ENCODE measurements at regions not wholly inside any gene's neighbourhood (a gene's known extent, or its start where the extent isn't known, plus 50 kb on each side); places are given as distances from the start of the nearest gene placed in this dataset.

GRCh38 chr4:18942874-18943273 is 921.3 kb upstream of the LCORL start:
- Mint-ChIP-seq H3K36me3 (no peaks in the 10 kb centered on the region), H3K9me3 (peaks cover 2 to 4% (median 3%) of the 10 kb centered on the region in 3 donors), H3K27ac (no peak overlapping the region), H3K27me3 (no peaks in the 10 kb centered on the region), H3K4me1 (no peaks in the 10 kb centered on the region), H3K4me3 (no peak overlapping the region)

DNA sequence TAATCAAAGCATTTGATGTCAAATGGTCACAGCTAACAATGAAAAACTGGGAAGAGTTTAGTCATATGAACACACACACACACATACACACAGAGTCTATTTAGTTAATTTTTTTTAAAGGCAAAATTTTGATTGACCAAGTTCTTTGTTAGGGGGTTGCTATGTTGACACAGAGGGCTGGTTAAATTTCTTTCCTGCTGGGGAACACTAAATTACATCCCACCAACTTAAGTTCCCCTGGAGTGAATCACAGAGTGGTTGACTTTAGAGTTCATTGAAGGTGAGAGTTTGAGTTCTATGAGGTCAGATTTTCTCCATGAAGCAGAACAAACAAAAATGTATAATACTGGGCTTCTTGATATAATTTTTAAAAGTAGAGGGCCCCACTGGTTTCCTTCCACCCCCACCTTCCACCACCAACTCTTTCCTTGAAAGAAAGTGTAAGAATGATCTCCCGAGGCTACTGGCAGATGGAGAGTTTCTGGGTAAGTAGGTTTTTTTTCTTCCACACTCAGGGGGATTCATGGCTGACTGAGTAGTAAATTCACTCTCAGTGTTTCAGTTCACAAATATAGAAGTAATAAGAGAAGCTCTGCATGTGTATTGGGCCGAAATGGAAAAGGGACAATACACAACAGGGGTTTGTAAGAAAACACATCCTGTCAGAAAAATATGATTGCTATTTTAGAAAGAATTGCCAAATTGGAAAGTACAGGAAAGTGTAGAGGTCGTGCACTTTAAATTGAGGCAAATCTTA is 917.0 kb upstream of the LCORL start:
- no peak overlapping the region for H3K4me3 Mint-ChIP-seq
- no peaks in the 10 kb centered on the region for H3K27me3 Mint-ChIP-seq
- no peaks in the 10 kb centered on the region for H3K36me3 Mint-ChIP-seq
- H3K27ac Mint-ChIP-seq, result no peak overlapping the region
- no peaks in the 10 kb centered on the region for H3K4me1 Mint-ChIP-seq
- peaks cover 2 to 9% (median 5%) of the 10 kb centered on the region in 3 donors for H3K9me3 Mint-ChIP-seq

- H3K27ac Mint-ChIP-seq, result no peak overlapping the region
- no peaks in the 10 kb centered on the region for H3K27me3 Mint-ChIP-seq
- peaks cover 2 to 9% (median 5%) of the 10 kb centered on the region in 3 donors for H3K9me3 Mint-ChIP-seq
- no peaks in the 10 kb centered on the region for H3K4me1 Mint-ChIP-seq
- H3K36me3 Mint-ChIP-seq, result no peaks in the 10 kb centered on the region
- no peak overlapping the region for H3K4me3 Mint-ChIP-seq
Observed at GRCh38 chr4:18937746-18938145, 916.2 kb upstream of the LCORL start.

DNA sequence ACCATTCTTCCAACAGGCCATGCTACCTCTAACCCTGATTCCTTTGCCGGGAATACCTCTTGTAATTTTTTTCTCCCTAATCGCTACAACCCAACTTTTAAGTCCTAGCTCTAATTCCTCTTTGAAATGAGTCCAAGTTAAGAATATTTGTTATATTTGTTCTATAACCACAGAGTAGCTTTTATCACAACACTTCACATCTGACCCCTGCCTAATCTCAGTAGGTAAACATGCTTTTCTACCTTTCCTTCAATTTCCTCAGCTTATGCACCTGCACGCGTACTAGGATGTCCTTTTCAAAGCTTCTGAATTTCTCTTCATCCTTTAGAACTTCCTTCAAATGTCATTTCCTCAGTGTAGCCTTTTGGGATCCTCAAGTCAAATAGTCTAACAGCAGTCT is 915.5 kb upstream of the LCORL start:
- Mint-ChIP-seq H3K9me3 (peaks cover 2 to 9% (median 5%) of the 10 kb centered on the region in 3 donors), H3K27ac (no peak overlapping the region), H3K36me3 (no peaks in the 10 kb centered on the region), H3K4me1 (no peaks in the 10 kb centered on the region), H3K4me3 (no peak overlapping the region), H3K27me3 (no peaks in the 10 kb centered on the region)

- H3K9me3 Mint-ChIP-seq, result peaks cover 2 to 9% (median 5%) of the 10 kb centered on the region in 3 donors
- no peak overlapping the region for H3K4me3 Mint-ChIP-seq
- no peaks in the 10 kb centered on the region for H3K4me1 Mint-ChIP-seq
- no peak overlapping the region for H3K27ac Mint-ChIP-seq
- no peaks in the 10 kb centered on the region for H3K36me3 Mint-ChIP-seq
- no peaks in the 10 kb centered on the region for H3K27me3 Mint-ChIP-seq
Observed at GRCh38 chr4:18935659-18936345, 914.2 kb upstream of the LCORL start.

DNA sequence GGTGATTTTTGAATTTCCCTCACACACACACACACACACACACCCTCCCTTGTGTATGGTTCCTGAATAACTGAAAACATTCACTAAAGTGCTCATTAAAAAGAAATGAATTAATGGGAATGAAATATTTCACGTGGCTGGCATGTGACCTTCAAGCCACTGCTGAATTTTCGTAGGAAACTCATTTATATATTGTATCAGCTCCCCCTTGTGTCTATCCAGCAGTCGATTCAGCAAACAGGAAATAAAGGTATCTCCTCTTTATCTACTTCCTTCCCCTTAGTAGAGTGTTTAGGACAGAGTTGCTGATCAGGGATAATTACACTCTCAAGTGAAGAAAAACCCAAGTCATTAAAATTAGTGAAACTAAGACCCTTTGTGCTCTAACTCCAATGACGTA is 912.6 kb upstream of the LCORL start:
- Mint-ChIP-seq H3K36me3 (no peaks in the 10 kb centered on the region), H3K4me1 (no peaks in the 10 kb centered on the region), H3K27ac (no peak overlapping the region), H3K27me3 (no peaks in the 10 kb centered on the region), H3K4me3 (no peak overlapping the region), H3K9me3 (peaks cover 2 to 9% (median 5%) of the 10 kb centered on the region in 3 donors)

DNA sequence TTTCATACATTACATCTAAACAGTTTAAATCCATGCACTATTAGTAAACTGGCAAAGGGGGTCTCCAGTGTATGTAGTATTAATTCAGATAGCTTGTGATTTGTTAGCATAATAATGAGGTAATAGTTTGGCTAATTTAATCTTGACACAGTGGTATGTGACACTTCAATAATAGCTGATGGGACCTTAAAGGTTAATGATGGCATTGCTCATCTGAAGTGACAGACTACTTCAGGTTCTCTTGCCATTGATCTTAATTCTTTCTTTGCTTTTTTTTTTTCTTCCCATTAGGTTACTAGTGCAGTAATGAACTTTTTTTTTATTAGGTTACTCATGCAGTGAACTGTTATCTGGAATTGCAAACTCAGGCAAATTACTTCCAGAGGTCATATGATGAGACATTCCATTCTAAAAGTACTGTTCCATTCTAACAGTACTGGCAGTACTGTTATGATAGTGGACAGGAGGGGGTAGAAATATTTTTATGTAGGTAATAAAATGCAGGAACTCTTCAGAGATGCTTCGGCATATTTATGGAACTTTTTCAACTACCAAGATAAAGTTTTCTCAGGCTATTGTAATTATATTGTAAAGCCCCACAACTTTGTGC is 911.3 kb upstream of the LCORL start:
- Mint-ChIP-seq H3K27ac (no peak overlapping the region), H3K36me3 (no peaks in the 10 kb centered on the region), H3K4me3 (no peak overlapping the region)

DNA sequence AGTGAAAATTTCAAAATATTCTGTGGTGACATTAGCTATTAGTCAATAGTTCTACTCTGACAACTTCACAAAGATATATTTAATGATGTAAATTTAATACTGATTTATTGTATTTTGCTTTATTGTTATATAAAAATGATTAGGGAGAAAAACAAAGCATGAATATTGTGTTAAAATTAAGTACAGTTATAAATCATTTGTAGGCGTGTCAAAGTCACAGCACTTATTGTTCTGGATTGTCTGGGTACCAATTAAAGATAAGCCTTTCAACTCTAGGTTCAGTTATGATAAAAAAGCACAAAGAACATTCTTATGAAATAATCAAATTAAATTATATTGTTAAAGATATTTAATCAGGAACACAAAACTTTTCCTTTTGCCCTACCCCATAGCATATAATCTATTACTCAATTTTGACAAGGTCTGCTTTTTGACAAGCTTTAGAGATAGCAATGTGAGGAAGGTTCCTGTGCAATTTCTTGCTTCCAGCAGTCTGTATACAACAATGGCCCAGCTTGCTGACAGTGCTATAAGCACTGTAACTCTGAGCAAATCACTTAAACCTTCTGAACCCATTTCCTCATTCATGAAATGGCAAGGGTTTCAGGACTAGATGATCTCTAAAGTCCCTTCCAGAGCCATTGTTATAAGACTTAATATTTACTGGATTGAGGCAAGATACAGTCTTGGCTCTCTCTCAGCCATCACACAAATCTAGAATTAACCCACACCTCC is 910.3 kb upstream of the LCORL start:
- Mint-ChIP-seq H3K27ac (no peak overlapping the region), H3K27me3 (no peaks in the 10 kb centered on the region), H3K9me3 (peaks cover 0 to 5% (median 4%) of the 10 kb centered on the region in 3 donors), H3K4me3 (no peak overlapping the region), H3K36me3 (no peaks in the 10 kb centered on the region), H3K4me1 (no peaks in the 10 kb centered on the region)

More for the DNA sequence above, 911.3 kb upstream of the LCORL start:
- no peaks in the 10 kb centered on the region for H3K4me1 Mint-ChIP-seq
- H3K9me3 Mint-ChIP-seq, result peaks cover 2 to 9% (median 5%) of the 10 kb centered on the region in 3 donors
- no peaks in the 10 kb centered on the region for H3K27me3 Mint-ChIP-seq

GRCh38 chr4:18930487-18930886 is 908.9 kb upstream of the LCORL start:
- H3K36me3 Mint-ChIP-seq, result no peaks in the 10 kb centered on the region
- H3K9me3 Mint-ChIP-seq, result peaks cover 0 to 7% (median 0%) of the 10 kb centered on the region in 3 donors
- no peak overlapping the region for H3K4me3 Mint-ChIP-seq
- H3K27me3 Mint-ChIP-seq, result no peaks in the 10 kb centered on the region
- no peak overlapping the region for H3K27ac Mint-ChIP-seq
- no peaks in the 10 kb centered on the region for H3K4me1 Mint-ChIP-seq

GRCh38 chr4:18923496-18924161 is 902.1 kb upstream of the LCORL start:
- H3K4me3 Mint-ChIP-seq, result no peak overlapping the region
- peaks cover 2% of the 10 kb centered on the region for H3K36me3 Mint-ChIP-seq
- no peaks in the 10 kb centered on the region for H3K4me1 Mint-ChIP-seq
- H3K27me3 Mint-ChIP-seq, result no peaks in the 10 kb centered on the region
- H3K27ac Mint-ChIP-seq, result no peak overlapping the region
- peaks cover 3 to 9% (median 4%) of the 10 kb centered on the region in 3 donors for H3K9me3 Mint-ChIP-seq

DNA sequence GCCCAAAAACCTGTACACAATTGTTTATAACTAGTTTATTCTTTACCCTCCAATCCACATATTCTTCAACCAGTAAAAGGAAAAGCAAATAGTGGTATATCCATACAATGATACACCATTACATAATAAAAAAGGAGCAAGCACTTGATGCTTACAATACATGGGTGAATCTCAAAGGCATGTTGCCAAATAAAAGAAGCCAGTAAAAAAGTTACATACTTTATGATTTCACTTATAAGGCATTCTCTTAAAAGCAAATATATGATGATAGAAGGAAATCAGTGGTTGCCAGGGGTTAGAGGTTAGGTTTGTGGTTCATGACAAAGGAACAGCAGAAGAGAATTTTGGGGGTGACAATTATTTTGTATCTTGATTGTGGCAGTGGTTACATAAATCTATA is 896.1 kb upstream of the LCORL start:
- Mint-ChIP-seq H3K9me3 (peaks cover 3 to 10% (median 9%) of the 10 kb centered on the region in 3 donors), H3K27me3 (no peaks in the 10 kb centered on the region), H3K36me3 (no peaks in the 10 kb centered on the region), H3K27ac (no peak overlapping the region), H3K4me3 (no peak overlapping the region), H3K4me1 (no peaks in the 10 kb centered on the region)

GRCh38 chr4:18914182-18914581 is 892.6 kb upstream of the LCORL start:
- Mint-ChIP-seq H3K4me1 (no peaks in the 10 kb centered on the region), H3K27ac (no peak overlapping the region), H3K9me3 (peaks cover 8 to 14% (median 14%) of the 10 kb centered on the region in 3 donors), H3K27me3 (no peaks in the 10 kb centered on the region), H3K36me3 (no peaks in the 10 kb centered on the region), H3K4me3 (no peak overlapping the region)

DNA sequence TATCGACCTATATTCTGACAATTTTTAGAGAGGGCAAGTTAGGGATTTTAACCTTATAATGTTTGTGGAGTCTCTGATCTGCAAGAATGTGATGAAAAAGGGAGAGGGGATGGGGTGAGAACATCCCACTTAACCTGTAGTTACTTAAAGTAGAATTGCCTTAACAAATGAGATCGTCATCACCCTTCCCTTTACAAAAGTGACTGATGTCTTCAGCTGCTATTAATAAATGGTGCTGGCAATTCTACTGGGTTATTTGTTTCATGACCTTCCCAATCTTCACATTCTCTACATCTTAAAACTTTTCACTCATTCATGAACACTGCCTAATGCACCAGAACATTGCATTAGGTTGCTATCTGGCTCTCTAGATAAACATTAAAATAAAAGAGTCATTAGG is 873.4 kb upstream of the LCORL start:
- H3K36me3 Mint-ChIP-seq, result no peaks in the 10 kb centered on the region
- H3K27me3 Mint-ChIP-seq, result no peaks in the 10 kb centered on the region
- H3K4me1 Mint-ChIP-seq, result no peaks in the 10 kb centered on the region
- no peak overlapping the region for H3K4me3 Mint-ChIP-seq
- H3K27ac Mint-ChIP-seq, result no peak overlapping the region
- peaks cover 0 to 9% (median 0%) of the 10 kb centered on the region in 3 donors for H3K9me3 Mint-ChIP-seq

GRCh38 chr4:18882468-18882867 is 860.9 kb upstream of the LCORL start:
- Mint-ChIP-seq H3K27ac (no peak overlapping the region), H3K36me3 (no peaks in the 10 kb centered on the region), H3K4me3 (no peak overlapping the region), H3K9me3 (peaks cover 0 to 1% (median 0%) of the 10 kb centered on the region in 3 donors), H3K4me1 (no peaks in the 10 kb centered on the region), H3K27me3 (no peaks in the 10 kb centered on the region)

Measured in IgD-negative memory B cell (primary cell).